ENCODE measurements at regions not wholly inside any gene's neighbourhood (a gene's known extent, or its start where the extent isn't known, plus 50 kb on each side); places are given as distances from the start of the nearest gene placed in this dataset.

- no peaks in the 10 kb centered on the region for H3K36me3 ChIP-seq (ENCODE audit: insufficient read depth, low read length)
- no TSS peak for BruUV-seq (replicated peaks)
- no peak for DNase-seq (ENCODE audit: low spot score)
- H2AFZ ChIP-seq (ENCODE audit: low read length) = no peak overlapping the region
- no peaks in the 10 kb centered on the region for H4K20me1 ChIP-seq (ENCODE audit: insufficient read depth, low read length)
- no peaks in the 10 kb centered on the region for H3K9me3 ChIP-seq (ENCODE audit: low read length)
- no peak overlapping the region for H3K27ac ChIP-seq (ENCODE audit: low read depth, low read length, poor library complexity, severe bottlenecking)
- no peaks in the 10 kb centered on the region for H3K4me1 ChIP-seq (ENCODE audit: insufficient read depth, low read length, poor library complexity, severe bottlenecking)
- TF ChIP-seq EZH2phosphoT487 (IDR thresholded peaks at IDR 0.05; ENCODE audit: borderline replicate concordance, low read depth, low read length) = no peak
- TF ChIP-seq CTCF (conservative IDR thresholded peaks at IDR 0.05; ENCODE audit: low read length) = no peak
- ChIA-PET POLR2A (no interaction called here), CTCF (ENCODE audit: unreplicated experiment) (no interaction called here)
- no peak overlapping the region for H3K4me2 ChIP-seq (ENCODE audit: low read length)
- H3K79me2 ChIP-seq (ENCODE audit: insufficient read depth, low read depth, low read length) = no peaks in the 10 kb centered on the region
- no peaks in the 10 kb centered on the region for H3K9me2 ChIP-seq (ENCODE audit: insufficient read depth, low read length)
- no peak overlapping the region for H3K4me3 ChIP-seq (ENCODE audit: low read depth, low read length, poor library complexity, severe bottlenecking)
- intact Hi-C loops (cut with micrococcal nuclease; ENCODE audit: unreplicated experiment) = no loop called here
These were observed 144.4 kb upstream of the PWP1 start for GRCh38 chr12:107541001-107541705.

DNA sequence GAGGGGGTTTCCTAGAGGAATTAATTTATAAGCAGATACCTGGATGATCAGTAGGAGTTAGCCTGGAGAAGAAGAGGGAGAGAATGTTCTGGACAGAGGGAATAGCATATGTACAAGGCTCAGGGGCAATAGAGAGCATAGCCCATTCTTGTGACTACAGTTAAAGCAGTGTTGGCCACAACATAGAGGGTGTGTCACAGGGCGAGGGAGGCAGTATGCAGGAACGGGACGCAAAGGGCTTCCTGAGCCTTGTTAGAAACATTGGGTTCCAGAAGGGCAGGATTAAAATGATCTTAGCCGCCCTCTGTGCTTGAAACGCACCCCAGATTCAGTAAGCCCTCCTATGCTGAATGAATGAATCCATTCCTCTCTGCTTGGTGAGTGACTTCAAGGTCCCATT, 142.2 kb upstream of the PWP1 start:
- no peak overlapping the region for H3K4me3 ChIP-seq (ENCODE audit: low read depth, low read length, poor library complexity, severe bottlenecking)
- intact Hi-C loops (cut with micrococcal nuclease; ENCODE audit: unreplicated experiment) = no loop called here
- no peak for DNase-seq (ENCODE audit: low spot score)
- H2AFZ ChIP-seq (ENCODE audit: low read length) = no peak overlapping the region
- H3K4me2 ChIP-seq (ENCODE audit: low read length) = no peak overlapping the region
- H3K9me3 ChIP-seq (ENCODE audit: low read length) = no peaks in the 10 kb centered on the region
- no peaks in the 10 kb centered on the region for H3K9me2 ChIP-seq (ENCODE audit: insufficient read depth, low read length)
- H3K27ac ChIP-seq (ENCODE audit: low read depth, low read length, poor library complexity, severe bottlenecking) = no peak overlapping the region
- no peaks in the 10 kb centered on the region for H3K36me3 ChIP-seq (ENCODE audit: insufficient read depth, low read length)
- no peaks in the 10 kb centered on the region for H3K4me1 ChIP-seq (ENCODE audit: insufficient read depth, low read length, poor library complexity, severe bottlenecking)
- TF ChIP-seq EZH2phosphoT487 (IDR thresholded peaks at IDR 0.05; ENCODE audit: borderline replicate concordance, low read depth, low read length) (no peak), CTCF (conservative IDR thresholded peaks at IDR 0.05; ENCODE audit: low read length) (no peak)
- ChIA-PET POLR2A (no interaction called here), CTCF (ENCODE audit: unreplicated experiment) (no interaction called here)
- H4K20me1 ChIP-seq (ENCODE audit: insufficient read depth, low read length) = no peaks in the 10 kb centered on the region
- H3K79me2 ChIP-seq (ENCODE audit: insufficient read depth, low read depth, low read length) = no peaks in the 10 kb centered on the region
- BruUV-seq (replicated peaks) = no TSS peak

DNA sequence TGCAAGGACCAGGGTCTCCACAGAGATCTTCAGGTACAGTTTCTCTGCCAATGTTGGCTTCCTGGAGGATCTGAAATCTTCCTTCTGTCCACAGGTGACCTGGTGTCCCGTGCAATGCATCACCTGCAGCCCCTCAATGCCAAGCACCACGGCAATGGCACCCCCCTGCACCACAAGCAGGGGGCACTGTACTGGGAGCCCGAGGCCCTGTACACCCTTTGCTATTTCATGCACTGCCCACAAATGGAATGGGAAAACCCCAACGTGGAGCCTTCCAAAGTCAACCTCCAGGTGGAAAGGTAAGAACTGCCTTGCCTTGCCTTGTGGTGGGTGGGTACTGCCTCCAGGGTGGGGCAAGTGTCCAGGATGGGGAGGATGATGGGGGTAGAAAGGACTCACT, 141.8 kb upstream of the PWP1 start:
- Histone ChIP-seq H3K9me3 (ENCODE audit: low read length) (no peaks in the 10 kb centered on the region), H3K36me3 (ENCODE audit: insufficient read depth, low read length) (no peaks in the 10 kb centered on the region), H3K9me2 (ENCODE audit: insufficient read depth, low read length) (no peaks in the 10 kb centered on the region), H3K79me2 (ENCODE audit: insufficient read depth, low read depth, low read length) (no peaks in the 10 kb centered on the region), H3K4me2 (ENCODE audit: low read length) (no peak overlapping the region), H3K4me3 (ENCODE audit: low read depth, low read length, poor library complexity, severe bottlenecking) (no peak overlapping the region), H2AFZ (ENCODE audit: low read length) (no peak overlapping the region), H3K27ac (ENCODE audit: low read depth, low read length, poor library complexity, severe bottlenecking) (no peak overlapping the region), H3K4me1 (ENCODE audit: insufficient read depth, low read length, poor library complexity, severe bottlenecking) (no peaks in the 10 kb centered on the region), H4K20me1 (ENCODE audit: insufficient read depth, low read length) (no peaks in the 10 kb centered on the region)
- TF ChIP-seq CTCF (conservative IDR thresholded peaks at IDR 0.05; ENCODE audit: low read length) = 0 out of 2 replicates have a peak, but pooled peaks have one; percentile 14
- TF ChIP-seq EZH2phosphoT487 (IDR thresholded peaks at IDR 0.05; ENCODE audit: borderline replicate concordance, low read depth, low read length) = no peak
- CTCF ChIA-PET (ENCODE audit: unreplicated experiment) = no interaction called here
- POLR2A ChIA-PET = no interaction called here
- no TSS peak for BruUV-seq (replicated peaks)
- intact Hi-C loops (cut with micrococcal nuclease; ENCODE audit: unreplicated experiment) = no loop called here
- DNase-seq (ENCODE audit: low spot score) = no peak
